PC-3 (cell line): ENCODE measurements at regions not wholly inside any gene's neighbourhood (a gene's known extent, or its start where the extent isn't known, plus 50 kb on each side); places are given as distances from the start of the nearest gene placed in this dataset.

Experiments used
- CTCF ChIP-seq: fragments of 300-600 bp; sonication (generic); conservative IDR thresholded peaks from 2 replicates; pipeline ENCODE4 v1.5.1; 2017; ENCODE audit warnings: antibody characterized with exemption, low read depth, mild to moderate bottlenecking, low read length
- EZH2 ChIP-seq: fragments of 300-600 bp; sonication (generic); IDR thresholded peaks from one replicate; pipeline ENCODE4 v1.6.1; 2017; ENCODE audit warnings: antibody characterized with exemption, mild to moderate bottlenecking, low read length; ENCODE audit not compliant: unreplicated experiment
- EZH2phosphoT487 ChIP-seq: fragments of 300-600 bp; sonication (generic); IDR thresholded peaks from 2 replicates; pipeline ENCODE4 v1.6.1; 2018; ENCODE audit warnings: mild to moderate bottlenecking, antibody characterized with exemption, low read length, borderline replicate concordance

- no peak for TF ChIP-seq EZH2
- no peak for TF ChIP-seq CTCF
- TF ChIP-seq EZH2phosphoT487 = no peak
These were observed 1458.9 kb downstream of the AMY1C start for GRCh38 chr1:105208581-105208980.
